ENCODE measurements at regions not wholly inside any gene's neighbourhood (a gene's known extent, or its start where the extent isn't known, plus 50 kb on each side); places are given as distances from the start of the nearest gene placed in this dataset.
A peak's percentile ranks its signal among the peaks of the same experiment; 100 is the strongest.

DNA sequence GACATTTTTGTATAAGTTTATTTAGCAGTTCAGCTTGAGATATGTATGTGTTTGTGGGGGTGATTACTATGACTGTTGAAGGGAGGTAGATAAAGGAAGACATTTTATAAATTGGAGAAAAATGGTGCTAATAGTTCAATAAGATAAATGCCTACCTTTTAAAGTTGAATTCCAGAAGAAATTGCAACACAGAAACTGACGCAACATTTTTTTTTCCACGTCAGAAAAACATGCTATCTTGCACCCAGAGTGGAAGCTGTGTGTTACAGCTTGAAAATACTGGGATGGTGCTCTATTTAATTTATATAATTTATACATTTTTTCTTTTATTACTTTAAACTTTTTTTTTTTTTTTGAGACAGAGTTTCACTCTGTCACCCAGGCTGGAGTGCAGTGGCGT, 171.7 kb downstream of the WNT5A start:
- TF ChIP-seq, protein P1, sequence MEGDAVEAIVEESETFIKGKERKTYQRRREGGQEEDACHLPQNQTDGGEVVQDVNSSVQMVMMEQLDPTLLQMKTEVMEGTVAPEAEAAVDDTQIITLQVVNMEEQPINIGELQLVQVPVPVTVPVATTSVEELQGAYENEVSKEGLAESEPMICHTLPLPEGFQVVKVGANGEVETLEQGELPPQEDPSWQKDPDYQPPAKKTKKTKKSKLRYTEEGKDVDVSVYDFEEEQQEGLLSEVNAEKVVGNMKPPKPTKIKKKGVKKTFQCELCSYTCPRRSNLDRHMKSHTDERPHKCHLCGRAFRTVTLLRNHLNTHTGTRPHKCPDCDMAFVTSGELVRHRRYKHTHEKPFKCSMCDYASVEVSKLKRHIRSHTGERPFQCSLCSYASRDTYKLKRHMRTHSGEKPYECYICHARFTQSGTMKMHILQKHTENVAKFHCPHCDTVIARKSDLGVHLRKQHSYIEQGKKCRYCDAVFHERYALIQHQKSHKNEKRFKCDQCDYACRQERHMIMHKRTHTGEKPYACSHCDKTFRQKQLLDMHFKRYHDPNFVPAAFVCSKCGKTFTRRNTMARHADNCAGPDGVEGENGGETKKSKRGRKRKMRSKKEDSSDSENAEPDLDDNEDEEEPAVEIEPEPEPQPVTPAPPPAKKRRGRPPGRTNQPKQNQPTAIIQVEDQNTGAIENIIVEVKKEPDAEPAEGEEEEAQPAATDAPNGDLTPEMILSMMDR (conservative IDR thresholded peaks at IDR 0.05): no peak
- no peak overlapping the region for H3K27ac ChIP-seq

DNA sequence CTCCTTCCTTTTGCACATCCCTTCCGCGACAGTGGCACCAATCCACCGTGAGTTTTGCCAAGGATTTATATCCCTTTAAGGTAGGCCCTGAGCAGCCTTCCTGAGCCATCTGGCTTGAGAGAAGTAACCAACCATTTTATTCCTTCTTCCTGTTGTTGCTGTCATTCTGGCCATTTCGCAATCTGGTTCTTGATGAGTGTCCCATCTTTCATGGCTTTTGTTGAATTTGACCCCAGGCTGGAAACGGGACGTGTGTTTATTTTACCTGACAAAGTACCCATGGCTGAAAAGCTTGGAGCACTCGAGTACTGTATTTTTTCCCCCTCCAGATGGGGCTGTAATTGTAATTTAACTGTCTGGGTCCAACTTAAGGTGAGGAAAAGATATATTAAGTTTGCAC, 173.4 kb downstream of the WNT5A start:
- TF ChIP-seq, protein P1 (conservative IDR thresholded peaks at IDR 0.05): no peak

DNA sequence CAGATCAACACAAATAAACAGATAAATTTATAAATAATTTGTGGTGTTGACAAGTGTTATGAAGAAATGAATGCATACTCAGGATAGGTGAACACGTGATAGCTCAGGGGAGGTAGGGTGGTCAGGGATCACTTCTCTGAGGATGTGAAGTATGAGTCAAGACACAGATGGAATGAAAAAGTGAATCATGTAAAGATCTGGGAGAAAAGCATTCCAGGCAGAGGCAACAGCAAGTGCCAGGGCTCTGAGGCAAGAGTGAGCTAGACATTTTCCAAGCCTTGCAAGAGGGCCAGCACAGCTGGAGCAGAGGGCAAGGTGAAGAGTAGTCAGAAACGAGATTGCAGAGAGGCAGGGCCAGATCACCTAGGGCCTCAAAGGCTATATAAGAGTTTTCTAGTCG, 177.8 kb downstream of the WNT5A start:
- TF ChIP-seq, protein P1 (conservative IDR thresholded peaks at IDR 0.05): no peak
- no peak overlapping the region for H3K27ac ChIP-seq

More for the DNA sequence above, 173.4 kb downstream of the WNT5A start:
- H3K27ac ChIP-seq: no peak overlapping the region

DNA sequence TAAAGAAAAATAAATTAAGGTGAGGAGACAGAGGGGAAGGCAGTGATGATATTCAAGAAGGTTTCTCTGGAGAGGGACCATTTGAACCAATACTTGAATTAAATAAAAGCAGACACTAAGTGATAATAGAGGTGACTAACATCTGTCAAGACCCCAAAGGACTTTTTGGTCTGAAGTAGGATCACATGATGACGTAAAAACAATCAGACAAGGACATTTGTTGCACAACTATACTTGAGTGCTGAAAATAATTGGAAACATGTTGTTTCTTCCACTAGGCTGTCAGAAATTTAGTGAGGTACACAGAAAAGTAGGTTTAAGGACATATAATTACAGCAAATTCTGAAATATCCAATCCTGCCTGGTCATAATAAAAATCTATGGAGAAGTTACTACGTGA, 179.5 kb downstream of the WNT5A start:
- TF ChIP-seq, protein P1 (conservative IDR thresholded peaks at IDR 0.05): no peak

DNA sequence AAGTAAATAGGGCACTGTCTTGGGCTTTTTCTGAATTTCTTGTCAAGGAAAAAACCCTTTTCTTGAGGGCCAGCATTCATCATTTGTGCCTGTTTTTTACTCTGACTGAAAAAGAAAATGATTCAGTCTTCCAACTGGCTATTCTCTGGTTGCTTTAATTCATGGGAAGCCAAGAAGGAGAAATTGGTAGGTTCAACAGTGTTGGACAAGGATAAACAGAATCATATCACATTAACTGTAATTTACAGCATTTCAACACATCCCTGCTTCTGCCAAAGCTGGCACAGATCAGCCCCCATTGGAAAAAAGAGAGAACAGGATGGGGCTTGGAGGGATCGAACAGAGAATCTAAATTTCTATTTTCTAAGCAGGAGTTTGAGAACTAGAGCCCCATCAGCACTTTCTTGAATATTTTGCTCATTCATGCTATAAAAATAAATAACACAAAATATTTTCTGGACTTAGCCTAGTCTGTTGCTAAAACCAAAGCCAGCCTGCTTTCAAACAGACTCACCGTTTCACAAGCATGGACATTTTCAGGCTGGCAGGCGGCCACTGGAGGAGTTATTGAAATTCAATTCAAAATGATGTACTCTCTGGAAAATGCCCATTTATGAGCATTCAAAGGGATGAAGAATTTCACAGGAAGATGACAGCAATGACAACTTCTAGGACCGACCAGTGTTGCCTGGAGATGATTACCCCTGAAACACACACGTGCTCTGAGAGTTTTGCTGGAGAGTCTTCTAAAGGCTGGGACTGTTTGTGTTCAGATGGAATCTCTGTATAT, 181.2 kb downstream of the WNT5A start:
- TF ChIP-seq, protein P1 (conservative IDR thresholded peaks at IDR 0.05): no peak
- H3K27ac ChIP-seq: no peak overlapping the region

More for the DNA sequence above, 179.5 kb downstream of the WNT5A start:
- no peak overlapping the region for H3K27ac ChIP-seq

DNA sequence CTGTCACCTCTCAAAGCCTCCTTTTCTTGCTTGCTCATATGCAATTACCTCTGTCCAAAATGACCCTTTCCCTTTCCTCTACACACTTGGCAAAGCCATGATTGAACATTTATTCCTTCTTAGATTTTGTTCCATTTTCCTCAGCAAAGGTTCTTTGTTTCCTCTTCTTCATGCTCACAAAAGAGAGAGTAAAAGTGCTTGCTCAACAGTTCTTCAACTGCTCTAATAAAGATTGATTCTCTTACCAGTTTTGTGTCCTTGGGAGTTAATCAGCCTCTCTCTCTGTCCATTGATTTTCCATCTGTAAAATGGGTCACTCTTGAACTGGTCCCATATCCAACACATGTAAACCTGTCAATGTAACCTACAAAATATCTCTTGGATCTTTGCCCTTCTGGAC, 186.4 kb downstream of the WNT5A start:
- H3K27ac ChIP-seq: no peak overlapping the region
- TF ChIP-seq, protein P1 (conservative IDR thresholded peaks at IDR 0.05): no peak

DNA sequence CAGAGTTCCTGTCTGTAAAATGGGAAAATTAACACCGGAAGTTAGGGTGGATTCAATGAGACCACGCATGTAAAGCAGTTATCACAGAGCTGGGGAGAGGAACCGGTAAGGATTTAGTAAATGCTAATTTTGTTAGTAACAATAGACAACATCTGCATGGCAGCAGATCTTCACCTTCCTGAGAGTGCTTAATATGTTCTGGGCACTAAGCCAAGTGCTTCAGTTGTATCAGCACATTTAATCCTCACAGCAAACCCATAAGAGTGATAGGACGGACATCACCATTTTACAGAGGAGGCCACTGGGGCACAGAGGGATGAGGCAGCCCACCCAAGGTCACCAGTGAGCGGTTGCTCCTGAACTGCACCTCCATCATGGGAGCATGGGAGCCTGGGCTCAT, 189.4 kb downstream of the WNT5A start:
- H3K27ac ChIP-seq: peak overlapping the region; percentile 36
- TF ChIP-seq, protein P1 (conservative IDR thresholded peaks at IDR 0.05): no peak
